Uterus (tissue), 2 donors: ENCODE measurements at regions not wholly inside any gene's neighbourhood (a gene's known extent, or its start where the extent isn't known, plus 50 kb on each side); places are given as distances from the start of the nearest gene placed in this dataset.

Source experiments
- CTCF ChIP-seq, 4 experiments: fragments of 200-600 bp in 2 of 4; fragments of 450-650 bp in 2 of 4; sonication (generic) in 2 of 4; IDR thresholded peaks; one replicate each; pipeline ENCODE4 v1.5.1; 2016 to 2019; ENCODE audit warnings: antibody characterized with exemption in 4 of 4, mild to moderate bottlenecking in 2 of 4, moderate library complexity in 1 of 4
- POLR2A ChIP-seq, 2 donors: fragments of 450-650 bp; IDR thresholded peaks; one replicate each; pipeline ENCODE4 v1.6.1; 2016; ENCODE audit warnings: antibody characterized with exemption in 2 of 2, mild to moderate bottlenecking in 1 of 2, moderate library complexity in 1 of 2

- no peak for TF ChIP-seq CTCF (IDR thresholded peaks at IDR 0.05)
- no peak for TF ChIP-seq POLR2A (IDR thresholded peaks at IDR 0.05)
These were observed 146.3 kb downstream of the TSEN15 start for GRCh38 chr1:184197831-184198230.
